Thyroid gland (tissue), 4 donors: ENCODE measurements at regions not wholly inside any gene's neighbourhood (a gene's known extent, or its start where the extent isn't known, plus 50 kb on each side); places are given as distances from the start of the nearest gene placed in this dataset.

Experiments used
- CTCF ChIP-seq, 6 experiments: fragments of 200-600 bp in 3 of 6; fragments of 450-650 bp in 3 of 6; sonication (generic) in 3 of 6; IDR thresholded peaks; one replicate each; pipeline ENCODE4 v1.5.1; 2016 to 2019; ENCODE audit warnings: antibody characterized with exemption in 6 of 6, mild to moderate bottlenecking in 2 of 6, inconsistent platforms in 1 of 6, moderate library complexity in 1 of 6
- POLR2A ChIP-seq, 2 donors: fragments of 450-650 bp; IDR thresholded peaks; one replicate each; pipeline ENCODE4 v1.6.1; 2017; ENCODE audit warnings: antibody characterized with exemption in 2 of 2, mild to moderate bottlenecking in 2 of 2, moderate library complexity in 1 of 2

DNA sequence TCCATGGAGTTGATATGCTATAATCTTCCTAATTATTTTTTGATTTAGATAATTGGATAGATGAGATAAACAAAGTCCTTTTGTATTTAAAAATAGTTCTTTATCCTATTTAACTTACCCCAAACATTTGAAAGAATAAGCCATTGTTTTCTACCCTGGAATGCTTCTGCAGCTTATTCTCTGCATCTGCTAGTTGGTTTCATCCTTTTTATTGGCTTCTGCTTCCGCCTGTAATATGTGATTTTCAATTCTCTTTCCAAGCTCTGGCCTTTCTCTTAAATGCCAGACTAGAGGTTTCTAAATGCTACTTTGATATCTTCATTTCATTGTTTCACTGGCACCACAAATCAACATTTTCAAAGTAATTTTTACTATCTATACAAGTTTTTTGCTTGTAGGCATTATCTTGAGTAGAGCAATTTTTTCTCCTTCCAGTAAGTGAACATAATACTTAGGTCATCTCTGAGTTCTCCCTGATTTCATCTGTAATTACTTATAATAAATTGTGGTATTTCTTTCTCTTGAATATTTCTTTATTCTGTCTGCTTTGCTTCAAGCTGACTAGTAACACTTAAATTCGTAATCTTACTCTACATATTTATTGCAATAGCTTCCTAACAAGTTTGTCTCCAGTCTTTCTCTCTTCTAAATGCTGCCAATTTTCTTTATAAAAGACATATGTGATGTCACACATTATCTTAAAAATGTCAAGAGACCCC is 958.4 kb downstream of the SLC6A15 start:
- TF ChIP-seq CTCF (IDR thresholded peaks at IDR 0.05) (no peak), POLR2A (IDR thresholded peaks at IDR 0.05) (no peak)
